ENCODE measurements at regions not wholly inside any gene's neighbourhood (a gene's known extent, or its start where the extent isn't known, plus 50 kb on each side); places are given as distances from the start of the nearest gene placed in this dataset.

DNA sequence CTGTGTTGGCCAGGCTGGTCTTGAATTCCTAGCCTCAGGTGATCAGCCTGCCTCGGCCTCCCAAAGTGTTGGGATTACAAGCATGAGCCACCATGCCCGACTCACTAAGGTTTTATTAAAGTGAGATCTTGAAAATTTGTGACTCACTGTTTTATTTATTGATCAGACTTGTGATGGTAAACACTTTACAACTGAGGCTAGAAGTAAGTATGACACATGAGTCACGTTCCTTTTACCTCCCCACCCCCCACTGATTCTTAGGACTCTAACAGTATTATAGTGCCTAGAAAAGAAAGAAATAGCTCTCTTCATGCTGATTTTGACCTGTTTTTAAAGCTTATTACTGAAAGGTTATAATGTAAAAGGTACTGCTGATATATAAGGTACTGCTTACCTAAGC lies 160.6 kb downstream of the TANC2 start:
- TF ChIP-seq SP1 (IDR thresholded peaks at IDR 0.05), result no peak
- TF ChIP-seq FOXK2 (IDR thresholded peaks at IDR 0.05), result no peak
- TF ChIP-seq BHLHE40 (IDR thresholded peaks at IDR 0.05; ENCODE audit: borderline replicate concordance), result no peak
- no peak for TF ChIP-seq FOXA1 (IDR thresholded peaks at IDR 0.05)

Data from HEK293T (cell line).